ENCODE measurements at regions not wholly inside any gene's neighbourhood (a gene's known extent, or its start where the extent isn't known, plus 50 kb on each side); places are given as distances from the start of the nearest gene placed in this dataset.
"Not testable (repeated sequence)": the region's sequence is repeated elsewhere in the genome, so short reads cannot be mapped to it uniquely, and the experiment has no call there.

GRCh38 chr12:47333271-47333858 is 253.6 kb upstream of the AMIGO2 start:
- peaks cover 24% of the 10 kb centered on the region for H3K36me3 Mint-ChIP-seq
- H3K4me3 Mint-ChIP-seq, CTCF ChIA-PET, DNase-seq, H3K27ac Mint-ChIP-seq, H3K27me3 Mint-ChIP-seq: not testable (repeated sequence)
- H3K9me3 Mint-ChIP-seq = peaks cover 33% of the 10 kb centered on the region
- H3K4me1 Mint-ChIP-seq = peaks cover 25% of the 10 kb centered on the region

- H3K4me3 Mint-ChIP-seq = no peak overlapping the region
- peaks cover 18% of the 10 kb centered on the region for H3K4me1 Mint-ChIP-seq
- peaks cover 9% of the 10 kb centered on the region for H3K9me3 Mint-ChIP-seq
- H3K27me3 Mint-ChIP-seq = no peaks in the 10 kb centered on the region
- no peak for DNase-seq
- no peak overlapping the region for H3K27ac Mint-ChIP-seq
- CTCF ChIA-PET = no interaction called here
- peaks cover under 1% of the 10 kb centered on the region for H3K36me3 Mint-ChIP-seq
These were observed 249.2 kb upstream of the AMIGO2 start for GRCh38 chr12:47328831-47329545.

GRCh38 chr12:47326190-47326589 is 246.4 kb upstream of the AMIGO2 start:
- Mint-ChIP-seq H3K9me3 (peaks cover 9% of the 10 kb centered on the region), H3K27ac (no peak overlapping the region), H3K4me3 (no peak overlapping the region), H3K36me3 (no peaks in the 10 kb centered on the region), H3K27me3 (no peaks in the 10 kb centered on the region), H3K4me1 (peaks cover 18% of the 10 kb centered on the region)
- no peak for DNase-seq
- CTCF ChIA-PET = interaction anchor here (0.6 to 1.7 kb wide), 2 partner anchors 49 to 298 kb away, joined by 3 read pairs; no protein-coding TSS in a partner anchor

GRCh38 chr12:47323802-47324201 is 244.0 kb upstream of the AMIGO2 start:
- H3K9me3 Mint-ChIP-seq = peaks cover 7% of the 10 kb centered on the region
- H3K27me3 Mint-ChIP-seq = no peaks in the 10 kb centered on the region
- H3K4me1 Mint-ChIP-seq = peaks cover 19% of the 10 kb centered on the region
- H3K36me3 Mint-ChIP-seq = peaks cover 4% of the 10 kb centered on the region
- CTCF ChIA-PET = no interaction called here
- DNase-seq = no peak
- no peak overlapping the region for H3K4me3 Mint-ChIP-seq
- H3K27ac Mint-ChIP-seq = no peak overlapping the region

- H3K4me3 Mint-ChIP-seq = no peak overlapping the region
- no peak for DNase-seq
- CTCF ChIA-PET = interaction anchor here (1.5 kb wide), 1 partner anchor 14 kb away, joined by 4 read pairs; no protein-coding TSS in a partner anchor
- H3K27me3 Mint-ChIP-seq = no peaks in the 10 kb centered on the region
- H3K36me3 Mint-ChIP-seq = peaks cover 4% of the 10 kb centered on the region
- H3K9me3 Mint-ChIP-seq = no peaks in the 10 kb centered on the region
- peaks cover 25% of the 10 kb centered on the region for H3K4me1 Mint-ChIP-seq
- no peak overlapping the region for H3K27ac Mint-ChIP-seq
These were observed 241.7 kb upstream of the AMIGO2 start for GRCh38 chr12:47321436-47321835.

GRCh38 chr12:47319746-47320145 is 240.0 kb upstream of the AMIGO2 start:
- Mint-ChIP-seq H3K36me3 (peaks cover 4% of the 10 kb centered on the region), H3K4me1 (peaks cover 27% of the 10 kb centered on the region), H3K9me3 (no peaks in the 10 kb centered on the region), H3K27me3 (no peaks in the 10 kb centered on the region), H3K4me3 (no peak overlapping the region), H3K27ac (no peak overlapping the region)
- CTCF ChIA-PET = no interaction called here
- DNase-seq = no peak

- H3K27ac Mint-ChIP-seq = no peak overlapping the region
- DNase-seq = no peak
- H3K27me3 Mint-ChIP-seq = no peaks in the 10 kb centered on the region
- no peaks in the 10 kb centered on the region for H3K9me3 Mint-ChIP-seq
- CTCF ChIA-PET = interaction anchor here (2.3 kb wide), 1 partner anchor 11 kb away, joined by 5 read pairs; no protein-coding TSS in a partner anchor
- H3K36me3 Mint-ChIP-seq = peaks cover 7% of the 10 kb centered on the region
- H3K4me1 Mint-ChIP-seq = peaks cover 27% of the 10 kb centered on the region
- H3K4me3 Mint-ChIP-seq = no peak overlapping the region
These were observed 239.2 kb upstream of the AMIGO2 start for GRCh38 chr12:47318963-47319362.

GRCh38 chr12:47317175-47317915 is 237.6 kb upstream of the AMIGO2 start:
- peak; percentile 32 for DNase-seq
- Mint-ChIP-seq H3K36me3 (peaks cover 7% of the 10 kb centered on the region), H3K4me3 (no peak overlapping the region), H3K27me3 (no peaks in the 10 kb centered on the region), H3K9me3 (no peaks in the 10 kb centered on the region), H3K4me1 (peaks cover 27% of the 10 kb centered on the region), H3K27ac (peak overlapping the region; percentile 44)
- CTCF ChIA-PET = interaction anchor here (0.7 to 2.3 kb wide), 2 partner anchors 10 to 81 kb away, joined by 3 to 5 read pairs; no protein-coding TSS in a partner anchor

- H3K36me3 Mint-ChIP-seq = peaks cover 7% of the 10 kb centered on the region
- H3K4me1 Mint-ChIP-seq = peaks cover 27% of the 10 kb centered on the region
- CTCF ChIA-PET = interaction anchor here (2.3 kb wide), 1 partner anchor 9 kb away, joined by 5 read pairs; no protein-coding TSS in a partner anchor
- H3K27me3 Mint-ChIP-seq = no peaks in the 10 kb centered on the region
- H3K9me3 Mint-ChIP-seq = no peaks in the 10 kb centered on the region
- no peak for DNase-seq
- no peak overlapping the region for H3K27ac Mint-ChIP-seq
- no peak overlapping the region for H3K4me3 Mint-ChIP-seq
These were observed 236.9 kb upstream of the AMIGO2 start for GRCh38 chr12:47316609-47317049.

GRCh38 chr12:47314996-47315395 is 235.2 kb upstream of the AMIGO2 start:
- CTCF ChIA-PET = no interaction called here
- Mint-ChIP-seq H3K36me3 (peaks cover 13% of the 10 kb centered on the region), H3K4me3 (no peak overlapping the region), H3K9me3 (peaks cover 10% of the 10 kb centered on the region), H3K27ac (no peak overlapping the region), H3K27me3 (no peaks in the 10 kb centered on the region), H3K4me1 (peaks cover 29% of the 10 kb centered on the region)
- DNase-seq = no peak

- CTCF ChIA-PET = interaction anchor here (1.3 to 1.5 kb wide), 2 partner anchors 85 kb away, joined by 6 to 7 read pairs; no protein-coding TSS in a partner anchor
- Mint-ChIP-seq H3K27me3 (no peaks in the 10 kb centered on the region), H3K4me3 (no peak overlapping the region), H3K4me1 (peaks cover 35% of the 10 kb centered on the region), H3K9me3 (peaks cover 18% of the 10 kb centered on the region), H3K27ac (no peak overlapping the region), H3K36me3 (peaks cover 22% of the 10 kb centered on the region)
- no peak for DNase-seq
These were observed 233.2 kb upstream of the AMIGO2 start for GRCh38 chr12:47312808-47313426.

- CTCF ChIA-PET = interaction anchor here (1.5 kb wide), 1 partner anchor 86 kb away, joined by 7 read pairs; no protein-coding TSS in a partner anchor
- Mint-ChIP-seq H3K4me3 (no peak overlapping the region), H3K27ac (no peak overlapping the region), H3K27me3 (no peaks in the 10 kb centered on the region), H3K9me3 (peaks cover 21% of the 10 kb centered on the region), H3K36me3 (peaks cover 26% of the 10 kb centered on the region), H3K4me1 (peaks cover 36% of the 10 kb centered on the region)
- no peak for DNase-seq
These were observed 232.4 kb upstream of the AMIGO2 start for GRCh38 chr12:47312147-47312546.

- Mint-ChIP-seq H3K27ac (no peak overlapping the region), H3K4me1 (peaks cover 36% of the 10 kb centered on the region), H3K27me3 (no peaks in the 10 kb centered on the region), H3K4me3 (no peak overlapping the region), H3K36me3 (peaks cover 32% of the 10 kb centered on the region), H3K9me3 (peaks cover 26% of the 10 kb centered on the region)
- no peak for DNase-seq
- CTCF ChIA-PET = interaction anchor here (0.6 to 1.5 kb wide), 3 partner anchors 84 to 92 kb away, joined by 3 to 7 read pairs (median 3); no protein-coding TSS in a partner anchor
These were observed 231.8 kb upstream of the AMIGO2 start for GRCh38 chr12:47311568-47311967.

GRCh38 chr12:47311010-47311409 is 231.3 kb upstream of the AMIGO2 start:
- H3K36me3 Mint-ChIP-seq = peaks cover 34% of the 10 kb centered on the region
- H3K4me1 Mint-ChIP-seq = peaks cover 36% of the 10 kb centered on the region
- no peaks in the 10 kb centered on the region for H3K27me3 Mint-ChIP-seq
- CTCF ChIA-PET = interaction anchor here (0.6 to 1.5 kb wide), 4 partner anchors 85 to 93 kb away, joined by 3 to 7 read pairs (median 3); no protein-coding TSS in a partner anchor
- H3K9me3 Mint-ChIP-seq = peaks cover 29% of the 10 kb centered on the region
- no peak overlapping the region for H3K4me3 Mint-ChIP-seq
- no peak for DNase-seq
- H3K27ac Mint-ChIP-seq = no peak overlapping the region

All from activated naive CD4-positive, alpha-beta T cell treated with anti-CD3 and anti-CD28 coated beads, Interleukin-2, amount 10 ng/mL, durations not matched to agents 7 days and 5 days (primary cell).